Thyroid gland (tissue), 4 donors: ENCODE measurements at regions not wholly inside any gene's neighbourhood (a gene's known extent, or its start where the extent isn't known, plus 50 kb on each side); places are given as distances from the start of the nearest gene placed in this dataset.

Source experiments
- CTCF ChIP-seq, 6 experiments: fragments of 200-600 bp in 3 of 6; fragments of 450-650 bp in 3 of 6; sonication (generic) in 3 of 6; IDR thresholded peaks; one replicate each; pipeline ENCODE4 v1.5.1; 2016 to 2019; ENCODE audit warnings: antibody characterized with exemption in 6 of 6, mild to moderate bottlenecking in 2 of 6, inconsistent platforms in 1 of 6, moderate library complexity in 1 of 6
- POLR2A ChIP-seq, 2 donors: fragments of 450-650 bp; IDR thresholded peaks; one replicate each; pipeline ENCODE4 v1.6.1; 2017; ENCODE audit warnings: antibody characterized with exemption in 2 of 2, mild to moderate bottlenecking in 2 of 2, moderate library complexity in 1 of 2

- TF ChIP-seq CTCF (IDR thresholded peaks at IDR 0.05) (no peak), POLR2A (IDR thresholded peaks at IDR 0.05) (no peak)
These were observed 181.1 kb downstream of the METTL4 start for GRCh38 chr18:2390158-2390557.
